ENCODE measurements at regions not wholly inside any gene's neighbourhood (a gene's known extent, or its start where the extent isn't known, plus 50 kb on each side); places are given as distances from the start of the nearest gene placed in this dataset.

GRCh38 chr10:121102706-121103105 is 251.5 kb downstream of the WDR11 start:
- TF ChIP-seq CTCF (IDR thresholded peaks at IDR 0.05): no peak
- H3K4me3 ChIP-seq: no peak overlapping the region
- H3K27ac ChIP-seq: no peak overlapping the region
- no peak for DNase-seq (ENCODE audit: low spot score)

GRCh38 chr10:121104476-121105111 is 253.4 kb downstream of the WDR11 start:
- no peak overlapping the region for H3K27ac ChIP-seq
- no peak overlapping the region for H3K4me3 ChIP-seq
- DNase-seq (ENCODE audit: low spot score): no peak
- TF ChIP-seq CTCF (IDR thresholded peaks at IDR 0.05): no peak

GRCh38 chr10:121106611-121107010 is 255.4 kb downstream of the WDR11 start:
- Histone ChIP-seq H3K4me3 (no peak overlapping the region), H3K27ac (no peak overlapping the region)
- no peak for DNase-seq (ENCODE audit: low spot score)
- TF ChIP-seq CTCF (IDR thresholded peaks at IDR 0.05): no peak

- TF ChIP-seq CTCF (IDR thresholded peaks at IDR 0.05): no peak
- no peak overlapping the region for H3K4me3 ChIP-seq
- H3K27ac ChIP-seq: no peak overlapping the region
- no peak for DNase-seq (ENCODE audit: low spot score)
These were observed 256.9 kb downstream of the WDR11 start for GRCh38 chr10:121108051-121108450.

GRCh38 chr10:121110369-121110768 is 259.2 kb downstream of the WDR11 start:
- TF ChIP-seq CTCF (IDR thresholded peaks at IDR 0.05): no peak
- no peak for DNase-seq (ENCODE audit: low spot score)
- Histone ChIP-seq H3K27ac (no peak overlapping the region), H3K4me3 (no peak overlapping the region)

- Histone ChIP-seq H3K4me3 (no peak overlapping the region), H3K27ac (no peak overlapping the region)
- TF ChIP-seq CTCF (IDR thresholded peaks at IDR 0.05): no peak
- DNase-seq (ENCODE audit: low spot score): no peak
These were observed 261.0 kb downstream of the WDR11 start for GRCh38 chr10:121112136-121112535.

GRCh38 chr10:121112579-121113384 is 261.6 kb downstream of the WDR11 start:
- DNase-seq (ENCODE audit: low spot score): no peak
- no peak for TF ChIP-seq CTCF (IDR thresholded peaks at IDR 0.05)
- no peak overlapping the region for H3K4me3 ChIP-seq
- H3K27ac ChIP-seq: no peak overlapping the region
